Fibroblast of peridontal ligament (primary cell): ENCODE measurements at regions not wholly inside any gene's neighbourhood (a gene's known extent, or its start where the extent isn't known, plus 50 kb on each side); places are given as distances from the start of the nearest gene placed in this dataset.

Experiments used
- DNase-seq: peaks from one replicate; pipeline ENCODE4 v3.0.0-alpha.2; 2010; ENCODE audit errors: extremely low read depth

- DNase-seq = no peak
Observed at GRCh38 chr6:87908978-87909811, 138.4 kb upstream of the SPACA1 start.

- peak; percentile 59 for DNase-seq
Observed at GRCh38 chr6:87907521-87907920, 140.1 kb upstream of the SPACA1 start.

GRCh38 chr6:87905101-87905641 lies 142.5 kb upstream of the SPACA1 start:
- DNase-seq = no peak

GRCh38 chr6:87904011-87904410 lies 143.6 kb upstream of the SPACA1 start:
- no peak for DNase-seq

GRCh38 chr6:87903323-87903722 lies 144.3 kb upstream of the SPACA1 start:
- DNase-seq = no peak

- no peak for DNase-seq
Observed at GRCh38 chr6:87902383-87902782, 145.3 kb upstream of the SPACA1 start.

GRCh38 chr6:87901613-87902012 lies 146.0 kb upstream of the SPACA1 start:
- no peak for DNase-seq

- no peak for DNase-seq
Observed at GRCh38 chr6:87900160-87900698, 147.4 kb upstream of the SPACA1 start.

GRCh38 chr6:87899499-87900147 lies 148.0 kb upstream of the SPACA1 start:
- DNase-seq = no peak

- DNase-seq = no peak
Observed at GRCh38 chr6:87897663-87898062, 150.0 kb upstream of the SPACA1 start.

GRCh38 chr6:87897013-87897412 lies 150.6 kb upstream of the SPACA1 start:
- DNase-seq = no peak

- DNase-seq = no peak
Observed at GRCh38 chr6:87887266-87887665, 160.4 kb upstream of the SPACA1 start.

GRCh38 chr6:87884203-87884602 lies 163.4 kb upstream of the SPACA1 start:
- DNase-seq = no peak

GRCh38 chr6:87881342-87881895 lies 166.2 kb upstream of the SPACA1 start:
- DNase-seq = no peak

GRCh38 chr6:87879132-87879861 lies 168.3 kb upstream of the SPACA1 start:
- DNase-seq = peak; percentile 12

GRCh38 chr6:87875781-87876180 lies 171.9 kb upstream of the SPACA1 start:
- DNase-seq = no peak

- DNase-seq = no peak
Observed at GRCh38 chr6:87873556-87873955, 171.5 kb upstream of the AKIRIN2 start.

- DNase-seq = no peak
Observed at GRCh38 chr6:87870556-87870955, 168.5 kb upstream of the AKIRIN2 start.

GRCh38 chr6:87869064-87869905 lies 167.3 kb upstream of the AKIRIN2 start:
- DNase-seq = no peak

GRCh38 chr6:87860902-87861301 lies 158.9 kb upstream of the AKIRIN2 start:
- DNase-seq = no peak

- DNase-seq = no peak
Observed at GRCh38 chr6:87858440-87858839, 156.4 kb upstream of the AKIRIN2 start.
